Upper lobe of right lung (tissue), 1 donor: ENCODE measurements at regions not wholly inside any gene's neighbourhood (a gene's known extent, or its start where the extent isn't known, plus 50 kb on each side); places are given as distances from the start of the nearest gene placed in this dataset.

ENCODE experiments used
- ATAC-seq: fragments of 200-7000 bp; cut with Tn5 transposase; one replicate; pipeline ENCODE4 v1.9.1; 2020; ENCODE audit warnings: mild to moderate bottlenecking, moderate library complexity
- DNase-seq: peaks from one replicate; pipeline ENCODE4 v3.0.0-alpha.2; 2020
- H3K27ac ChIP-seq: fragments of 200-600 bp; one replicate; pipeline ENCODE4 v1.8.0; 2022
- H3K27me3 ChIP-seq: fragments of 200-600 bp; one replicate; pipeline ENCODE4 v1.8.0; 2022; ENCODE audit warnings: mild to moderate bottlenecking
- H3K36me3 ChIP-seq: fragments of 200-600 bp; one replicate; pipeline ENCODE4 v1.8.0; 2022
- H3K4me1 ChIP-seq: fragments of 200-600 bp; one replicate; pipeline ENCODE4 v1.8.0; 2022
- H3K4me3 ChIP-seq: fragments of 200-600 bp; one replicate; pipeline ENCODE4 v1.8.0; 2022; ENCODE audit warnings: mild to moderate bottlenecking
- H3K9me3 ChIP-seq: fragments of 200-600 bp; one replicate; pipeline ENCODE4 v1.8.0; 2022
- intact Hi-C: fragments of 100-400 bp; cut with DNase I; formaldehyde crosslinking; loops from one replicate; pipeline ENCODE4 v1.11.0; 2022
- TF ChIP-seq, protein P1 (sequence below): fragments of 200-600 bp; IDR thresholded peaks from one replicate; pipeline ENCODE4 v1.8.0; 2022; ENCODE audit warnings: antibody characterized with exemption
- donor health status: DM: no; HTN: yes; CAD: no; lungs with severe emphysema.

DNA sequence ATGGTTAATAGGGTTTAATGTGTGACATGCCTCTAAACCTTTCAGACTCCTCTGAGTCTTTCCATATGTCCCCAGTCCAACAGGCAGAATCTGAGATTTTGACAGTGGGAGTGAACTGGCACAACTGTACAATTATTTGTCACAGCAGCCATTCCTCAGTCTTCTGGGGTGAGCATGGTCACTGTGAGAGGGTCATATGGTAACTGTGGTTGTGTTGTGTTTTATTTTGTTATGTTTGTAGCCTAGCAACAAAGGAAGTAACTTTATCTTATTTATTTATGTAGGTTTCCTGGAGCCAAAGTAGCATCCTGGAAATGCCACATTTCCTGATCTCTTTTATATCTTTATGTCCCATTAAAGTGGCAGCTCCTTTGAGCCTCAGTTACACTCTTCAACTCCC lies 1067.9 kb downstream of the TTLL7 start:
- intact Hi-C loops = no loop called here
- H3K27ac ChIP-seq = no peak overlapping the region
- TF ChIP-seq, protein P1, sequence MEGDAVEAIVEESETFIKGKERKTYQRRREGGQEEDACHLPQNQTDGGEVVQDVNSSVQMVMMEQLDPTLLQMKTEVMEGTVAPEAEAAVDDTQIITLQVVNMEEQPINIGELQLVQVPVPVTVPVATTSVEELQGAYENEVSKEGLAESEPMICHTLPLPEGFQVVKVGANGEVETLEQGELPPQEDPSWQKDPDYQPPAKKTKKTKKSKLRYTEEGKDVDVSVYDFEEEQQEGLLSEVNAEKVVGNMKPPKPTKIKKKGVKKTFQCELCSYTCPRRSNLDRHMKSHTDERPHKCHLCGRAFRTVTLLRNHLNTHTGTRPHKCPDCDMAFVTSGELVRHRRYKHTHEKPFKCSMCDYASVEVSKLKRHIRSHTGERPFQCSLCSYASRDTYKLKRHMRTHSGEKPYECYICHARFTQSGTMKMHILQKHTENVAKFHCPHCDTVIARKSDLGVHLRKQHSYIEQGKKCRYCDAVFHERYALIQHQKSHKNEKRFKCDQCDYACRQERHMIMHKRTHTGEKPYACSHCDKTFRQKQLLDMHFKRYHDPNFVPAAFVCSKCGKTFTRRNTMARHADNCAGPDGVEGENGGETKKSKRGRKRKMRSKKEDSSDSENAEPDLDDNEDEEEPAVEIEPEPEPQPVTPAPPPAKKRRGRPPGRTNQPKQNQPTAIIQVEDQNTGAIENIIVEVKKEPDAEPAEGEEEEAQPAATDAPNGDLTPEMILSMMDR = no peak
- H3K36me3 ChIP-seq = no peaks in the 10 kb centered on the region
- no peaks in the 10 kb centered on the region for H3K4me1 ChIP-seq
- no peak overlapping the region for H3K4me3 ChIP-seq
- no peak for DNase-seq
- no peaks in the 10 kb centered on the region for H3K9me3 ChIP-seq
- ATAC-seq = peak; percentile 34
- H3K27me3 ChIP-seq = no peaks in the 10 kb centered on the region

DNA sequence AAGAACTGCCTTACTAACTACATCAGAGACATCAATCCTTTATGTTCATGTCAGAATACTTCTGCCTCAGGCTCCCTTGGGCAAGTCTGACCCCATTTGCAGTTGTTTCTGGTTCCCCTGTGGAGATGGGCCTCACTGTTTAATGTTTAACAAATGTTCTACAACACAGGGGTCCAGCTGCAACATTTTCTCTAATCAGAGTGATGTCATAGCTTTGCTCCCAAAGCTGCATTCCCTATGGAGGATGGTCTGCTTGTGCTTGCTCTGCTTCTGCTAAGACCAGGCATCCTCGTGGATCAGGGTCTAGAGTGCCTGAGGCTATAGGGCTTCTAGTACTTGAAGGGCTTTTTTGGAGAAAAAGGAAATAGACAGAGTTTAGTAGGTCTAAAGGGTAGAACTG lies 1071.2 kb downstream of the TTLL7 start:
- H3K9me3 ChIP-seq = no peaks in the 10 kb centered on the region
- H3K27me3 ChIP-seq = no peaks in the 10 kb centered on the region
- intact Hi-C loops = no loop called here
- TF ChIP-seq, protein P1 = no peak
- no peak overlapping the region for H3K4me3 ChIP-seq
- H3K4me1 ChIP-seq = no peaks in the 10 kb centered on the region
- DNase-seq (no peak), ATAC-seq (no peak)
- no peak overlapping the region for H3K27ac ChIP-seq
- H3K36me3 ChIP-seq = no peaks in the 10 kb centered on the region

DNA sequence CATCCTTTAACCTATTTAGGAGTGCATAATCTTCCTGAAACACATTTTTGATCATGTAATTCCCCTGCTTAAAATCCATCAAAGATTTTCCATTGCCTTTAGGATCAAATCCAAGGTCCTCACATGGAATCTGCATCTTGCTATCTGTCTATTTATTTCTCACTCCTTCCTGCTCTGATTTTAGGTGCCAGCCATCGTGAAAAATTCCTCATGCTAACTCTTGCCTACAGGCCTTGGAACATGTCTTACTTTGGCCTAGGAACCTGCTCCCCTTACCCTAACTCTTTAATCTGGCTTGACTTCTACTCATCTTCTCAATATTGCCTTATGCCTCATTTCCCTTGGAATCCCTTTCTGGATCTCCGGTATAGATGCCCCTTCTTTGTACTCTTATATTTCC lies 1074.3 kb downstream of the TTLL7 start:
- Histone ChIP-seq H3K27me3 (no peaks in the 10 kb centered on the region), H3K27ac (no peak overlapping the region), H3K36me3 (no peaks in the 10 kb centered on the region), H3K4me3 (no peak overlapping the region), H3K4me1 (no peaks in the 10 kb centered on the region), H3K9me3 (no peaks in the 10 kb centered on the region)
- no peak for DNase-seq
- intact Hi-C loops = no loop called here
- no peak for ATAC-seq
- TF ChIP-seq, protein P1 = no peak

DNA sequence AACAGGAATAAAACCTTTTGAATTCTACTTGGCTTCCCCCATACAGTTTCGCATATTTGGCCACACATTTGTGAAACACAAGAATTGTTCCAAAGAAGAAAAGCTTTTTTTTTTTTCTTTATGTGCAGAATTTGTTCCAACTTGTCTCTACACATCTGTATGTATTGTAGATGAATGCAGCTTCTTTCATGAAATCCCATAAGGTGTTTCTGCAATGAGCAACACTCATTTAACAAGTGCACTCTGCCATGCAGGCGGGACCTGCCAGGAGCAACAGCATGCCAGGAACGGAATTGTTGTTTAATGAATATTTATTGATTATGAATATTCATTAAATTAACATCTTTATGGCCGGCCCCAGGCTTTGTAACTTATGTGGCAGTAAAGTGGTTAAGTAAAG lies 1075.0 kb downstream of the TTLL7 start:
- ATAC-seq (no peak), DNase-seq (no peak)
- no peak overlapping the region for H3K4me3 ChIP-seq
- intact Hi-C loops = no loop called here
- H3K36me3 ChIP-seq = no peaks in the 10 kb centered on the region
- no peaks in the 10 kb centered on the region for H3K4me1 ChIP-seq
- no peaks in the 10 kb centered on the region for H3K27me3 ChIP-seq
- no peaks in the 10 kb centered on the region for H3K9me3 ChIP-seq
- no peak overlapping the region for H3K27ac ChIP-seq
- TF ChIP-seq, protein P1 = no peak

DNA sequence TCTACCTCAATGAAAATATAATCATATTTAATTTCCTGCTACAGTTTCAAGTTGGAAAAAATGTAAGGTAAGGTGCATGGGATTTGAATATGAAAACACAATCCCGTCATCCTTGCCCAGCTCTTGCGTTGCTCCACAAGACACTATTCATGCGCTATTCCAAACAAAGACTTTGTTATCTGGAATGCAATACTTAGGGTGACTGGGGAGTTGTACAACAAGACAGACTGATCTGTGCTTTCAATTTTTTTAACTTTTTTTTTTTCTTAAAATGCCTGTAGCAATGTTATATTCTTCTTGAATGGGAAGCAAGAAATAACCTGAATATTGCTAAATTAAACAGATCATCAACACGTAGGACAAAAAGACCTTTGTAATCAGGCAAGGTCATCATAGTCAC lies 1077.2 kb downstream of the TTLL7 start:
- Histone ChIP-seq H3K4me3 (no peak overlapping the region), H3K4me1 (no peaks in the 10 kb centered on the region), H3K36me3 (no peaks in the 10 kb centered on the region), H3K27ac (no peak overlapping the region), H3K9me3 (no peaks in the 10 kb centered on the region), H3K27me3 (no peaks in the 10 kb centered on the region)
- intact Hi-C loops = no loop called here
- ATAC-seq = no peak
- no peak for DNase-seq
- TF ChIP-seq, protein P1 = no peak

DNA sequence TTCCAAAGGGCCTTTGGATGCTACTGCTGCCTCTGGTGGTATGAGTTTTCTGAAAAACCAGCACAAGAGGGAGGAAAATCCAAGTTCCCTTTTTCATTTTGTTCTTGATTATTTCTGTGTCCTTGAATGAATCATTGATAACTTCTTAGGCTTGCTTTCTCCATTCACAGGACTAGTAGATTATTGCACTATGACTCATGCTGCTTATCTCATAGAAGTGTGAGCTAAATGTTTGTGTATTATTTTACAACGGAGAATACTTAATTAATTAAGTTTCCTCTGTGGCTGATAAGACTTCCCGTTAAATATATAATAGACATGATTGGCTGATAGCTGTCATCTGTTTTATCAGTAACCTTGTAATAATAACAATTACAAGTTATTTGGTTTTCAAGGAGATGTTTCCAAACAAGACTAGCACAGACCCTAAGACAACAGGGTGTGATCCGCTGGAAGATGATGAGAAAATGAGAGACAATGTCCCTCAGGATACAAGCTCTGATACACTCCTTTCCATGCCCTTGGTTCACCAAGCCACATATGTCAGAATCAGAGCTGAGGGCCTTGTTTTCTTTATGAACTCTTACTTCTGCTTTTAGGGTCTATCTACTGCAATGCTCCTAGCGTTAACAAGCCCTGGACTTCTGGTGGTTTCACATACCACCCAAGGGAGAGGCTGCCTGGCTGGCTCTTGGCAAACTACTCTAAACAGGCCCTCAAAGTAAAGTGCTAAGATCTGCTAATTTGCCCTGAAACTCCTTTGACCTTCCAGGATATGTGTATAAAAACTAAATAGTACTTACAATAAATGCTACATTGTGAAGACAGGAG lies 1078.3 kb downstream of the TTLL7 start:
- ATAC-seq (peak; percentile 72), DNase-seq (no peak)
- no peak overlapping the region for H3K4me3 ChIP-seq
- no peaks in the 10 kb centered on the region for H3K4me1 ChIP-seq
- TF ChIP-seq, protein P1 = no peak
- peak overlapping the region; percentile 33 for H3K27ac ChIP-seq
- H3K36me3 ChIP-seq = no peaks in the 10 kb centered on the region
- H3K9me3 ChIP-seq = no peaks in the 10 kb centered on the region
- H3K27me3 ChIP-seq = no peaks in the 10 kb centered on the region
- intact Hi-C loops = no loop called here
